GM21390 (cell line): ENCODE measurements at regions not wholly inside any gene's neighbourhood (a gene's known extent, or its start where the extent isn't known, plus 50 kb on each side); places are given as distances from the start of the nearest gene placed in this dataset.
"Not testable (repeated sequence)": the region's sequence is repeated elsewhere in the genome, so short reads cannot be mapped to it uniquely, and the experiment has no call there.

Experiments
- ATAC-seq: cut with Tn5 transposase; IDR thresholded peaks from one replicate; pipeline ENCODE4 v1.9.1; 2021; ENCODE audit not compliant: unreplicated experiment

DNA sequence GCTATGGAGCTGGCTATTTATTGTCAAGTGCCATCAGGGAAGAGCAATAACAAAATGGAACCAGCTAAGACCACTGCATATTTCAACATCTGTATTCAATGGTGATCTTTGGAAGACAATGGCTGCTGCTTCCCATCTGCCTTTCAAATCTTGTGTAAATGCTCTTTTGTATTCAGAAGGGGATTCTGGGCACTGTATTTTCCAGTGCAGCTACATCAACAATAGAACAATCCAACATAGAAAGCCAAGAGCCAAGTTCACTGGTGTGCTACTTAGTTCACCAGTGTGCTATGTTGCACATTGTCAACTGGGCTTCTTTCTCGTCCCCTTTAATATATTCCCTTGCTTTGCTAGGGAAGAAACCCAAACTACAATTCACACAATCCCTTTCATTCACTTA, 128.8 kb upstream of the OR4E1 start:
- ATAC-seq, result no peak

DNA sequence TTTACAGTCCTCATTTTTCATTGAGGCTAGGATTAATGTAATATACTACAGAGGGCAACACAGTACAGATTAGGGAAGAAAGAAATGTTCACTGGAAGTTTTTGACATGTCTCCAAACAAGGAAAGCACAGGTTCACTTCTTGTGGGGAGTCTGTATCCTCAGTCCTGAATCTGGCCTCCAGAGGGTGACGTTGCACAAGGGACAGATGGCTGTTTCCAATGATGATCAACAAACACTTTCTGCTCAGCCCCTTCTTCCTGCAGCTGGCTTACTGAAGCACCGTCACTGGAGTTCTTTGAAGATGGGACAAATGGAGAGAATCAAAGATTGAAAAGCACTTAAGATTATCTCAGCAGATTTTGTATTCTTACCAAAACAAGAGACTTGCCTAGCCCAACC, 123.3 kb upstream of the OR4E1 start:
- ATAC-seq, result no peak

GRCh38 chr14:21795456-21795855, 121.8 kb upstream of the OR4E1 start:
- no peak for ATAC-seq

DNA sequence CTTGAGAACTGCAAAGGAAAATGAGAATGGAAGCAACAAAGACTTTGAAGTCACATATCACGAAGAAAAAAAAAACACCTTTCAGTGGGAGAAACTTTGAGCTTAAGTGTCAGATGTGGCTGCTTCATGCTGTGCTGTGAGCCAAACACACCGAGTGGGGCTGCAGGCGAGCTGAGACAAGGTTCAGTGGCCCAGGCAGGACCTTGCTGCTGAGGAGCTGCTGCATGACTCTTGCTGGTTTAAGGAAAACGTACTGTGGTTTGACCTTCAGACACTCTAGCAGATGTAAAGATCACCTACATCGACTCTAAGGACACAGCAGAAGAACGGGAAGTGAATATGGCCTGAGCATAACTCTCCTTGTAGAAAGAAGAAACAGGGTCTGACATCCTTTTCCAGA, 118.1 kb upstream of the OR4E1 start:
- ATAC-seq, result no peak

GRCh38 chr14:21788687-21789086, 115.1 kb upstream of the OR4E1 start:
- not testable (repeated sequence) for ATAC-seq

GRCh38 chr14:21787242-21787641, 113.6 kb upstream of the OR4E1 start:
- ATAC-seq, result not testable (repeated sequence)

DNA sequence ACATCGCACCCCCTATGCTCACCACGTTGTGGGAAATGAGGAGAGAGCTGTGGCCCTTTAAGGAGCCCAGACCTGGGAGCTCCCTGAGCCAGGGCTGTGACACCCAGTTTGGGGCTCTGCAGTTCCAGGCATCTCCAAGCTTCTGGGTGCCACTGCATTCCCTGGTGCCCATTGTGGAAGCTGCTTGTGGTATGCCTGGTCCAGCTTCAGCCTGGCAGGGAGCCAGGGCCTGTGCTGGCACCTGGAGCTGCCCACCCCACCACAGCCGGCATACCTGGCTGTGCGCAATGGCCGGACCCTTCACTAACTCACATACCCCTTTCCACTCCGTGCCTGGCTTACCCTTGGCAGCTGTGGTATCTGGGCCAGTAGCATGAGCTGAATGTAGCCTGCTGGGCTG, 107.9 kb upstream of the OR4E1 start:
- ATAC-seq, result no peak

- no peak for ATAC-seq
Measured at GRCh38 chr14:21780429-21781084, 106.9 kb upstream of the OR4E1 start.

GRCh38 chr14:21771671-21772070, 98.1 kb upstream of the OR4E1 start:
- no peak for ATAC-seq

- no peak for ATAC-seq
Measured at GRCh38 chr14:21768875-21769257, 95.2 kb upstream of the OR4E1 start.

GRCh38 chr14:21768116-21768874, 94.7 kb upstream of the OR4E1 start:
- ATAC-seq, result no peak

GRCh38 chr14:21760360-21760759, 86.7 kb upstream of the OR4E1 start:
- not testable (repeated sequence) for ATAC-seq

- ATAC-seq, result no peak
Measured at GRCh38 chr14:21749306-21749868, 75.8 kb upstream of the OR4E1 start.

GRCh38 chr14:21748869-21749303, 75.3 kb upstream of the OR4E1 start:
- no peak for ATAC-seq

DNA sequence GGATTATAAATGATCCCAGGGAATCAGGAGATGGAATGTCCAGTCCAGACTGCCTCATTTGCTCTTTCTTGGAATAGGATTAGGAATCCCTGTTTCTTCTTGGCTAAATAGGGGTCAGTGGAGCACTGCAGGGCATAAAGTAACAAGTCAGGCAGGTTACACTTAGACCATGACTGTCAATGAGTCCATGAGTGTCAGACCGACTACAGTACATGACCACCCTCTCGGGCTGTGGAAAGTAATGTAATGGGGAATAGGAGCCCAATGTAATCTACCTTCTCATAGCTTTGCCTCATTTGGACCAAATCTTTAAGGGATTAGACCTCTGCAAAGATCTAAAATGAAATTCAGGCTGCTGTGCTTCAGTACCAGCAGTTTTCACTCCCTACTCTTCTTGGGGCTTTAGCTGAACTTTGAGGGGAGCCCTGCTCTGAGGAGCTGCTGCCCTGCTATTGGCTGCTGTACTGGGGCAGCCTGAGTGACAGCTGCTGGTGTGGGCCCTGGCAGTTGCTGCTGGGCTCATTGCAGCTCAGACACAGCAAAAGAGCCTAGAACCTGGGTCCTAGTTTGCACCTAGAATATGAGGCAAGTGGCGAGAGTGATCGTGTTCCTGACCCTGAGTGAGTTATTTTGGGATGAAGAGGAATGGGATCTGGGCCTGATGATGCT, 62.2 kb upstream of the OR4E1 start:
- no peak for ATAC-seq

DNA sequence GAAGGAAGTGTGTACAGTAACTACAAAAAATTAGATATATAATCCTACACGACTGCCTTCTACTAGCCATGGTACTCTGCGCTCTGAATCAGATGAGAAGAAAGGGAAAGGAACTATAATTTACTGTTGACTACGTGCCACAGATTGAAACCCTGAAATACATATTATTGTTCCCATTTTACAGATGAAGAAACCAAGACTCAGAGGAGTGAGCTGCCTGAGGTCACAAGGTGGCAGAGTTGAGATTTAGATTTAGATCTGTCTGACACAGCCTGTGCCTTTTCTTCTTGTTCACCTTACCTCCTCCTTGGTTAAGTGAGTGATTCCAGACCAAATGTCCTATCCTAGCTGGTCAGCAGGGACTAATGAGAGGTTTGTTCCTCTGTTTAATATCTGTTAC, 61.6 kb upstream of the OR4E1 start:
- no peak for ATAC-seq

DNA sequence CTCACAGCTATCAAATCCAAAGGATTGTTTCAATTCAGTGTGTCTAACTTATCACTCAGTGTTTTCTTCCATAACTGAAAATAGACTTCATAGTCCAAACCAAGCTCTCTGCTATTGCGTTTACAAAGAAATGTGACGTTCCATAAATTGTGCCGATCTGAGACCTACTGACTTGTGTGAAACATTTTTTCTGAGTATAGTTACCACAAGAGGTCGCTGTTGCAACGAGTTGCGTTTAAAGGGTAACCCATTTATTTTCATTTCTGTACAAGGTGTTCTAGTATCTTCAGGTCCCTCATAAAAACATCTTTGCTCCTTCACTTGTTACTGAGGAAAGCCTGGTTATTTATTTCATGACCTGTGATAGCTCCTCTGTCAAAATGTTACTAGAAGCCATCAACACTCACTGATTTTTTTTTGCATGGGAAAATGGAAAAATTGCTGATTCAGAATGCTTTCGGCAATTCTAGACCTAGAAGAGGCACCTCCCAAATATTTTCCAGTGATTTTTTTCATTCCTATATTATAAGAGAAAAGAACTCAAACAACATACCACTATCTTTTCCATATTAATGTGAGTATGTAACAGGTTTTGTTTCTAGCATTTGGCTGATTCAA, 60.9 kb upstream of the OR4E1 start:
- no peak for ATAC-seq

DNA sequence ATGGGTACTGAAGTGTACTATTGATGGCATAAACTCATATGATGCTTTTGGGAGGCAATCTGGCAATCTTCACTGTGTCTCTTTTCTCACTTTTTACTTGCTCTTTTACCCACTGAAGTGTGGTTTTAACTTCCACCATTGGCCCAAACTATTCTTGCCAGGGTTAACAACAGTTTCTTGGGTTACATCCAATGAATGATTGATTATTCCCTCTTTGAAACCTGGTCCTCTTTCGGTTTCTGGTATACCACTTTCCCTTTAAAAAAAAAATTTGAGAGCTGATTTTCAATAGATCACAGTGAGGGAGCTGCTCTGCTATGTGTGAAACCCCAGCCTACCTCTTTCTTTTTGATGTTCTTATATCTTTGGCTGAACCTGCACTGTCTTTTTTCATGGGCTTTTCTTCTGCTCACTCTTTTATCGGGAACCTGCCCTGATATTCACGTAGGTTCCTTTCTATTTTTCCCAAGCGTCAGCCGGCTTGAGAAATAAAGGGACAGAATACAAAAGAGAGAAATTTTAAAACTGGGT, 56.1 kb upstream of the OR4E1 start:
- ATAC-seq, result no peak

- no peak for ATAC-seq
Measured at GRCh38 chr14:21725250-21725649, 51.6 kb upstream of the OR4E1 start.

GRCh38 chr14:21724090-21724973, 50.7 kb upstream of the OR4E1 start:
- ATAC-seq, result no peak
